ENCODE measurements at regions not wholly inside any gene's neighbourhood (a gene's known extent, or its start where the extent isn't known, plus 50 kb on each side); places are given as distances from the start of the nearest gene placed in this dataset.

DNA sequence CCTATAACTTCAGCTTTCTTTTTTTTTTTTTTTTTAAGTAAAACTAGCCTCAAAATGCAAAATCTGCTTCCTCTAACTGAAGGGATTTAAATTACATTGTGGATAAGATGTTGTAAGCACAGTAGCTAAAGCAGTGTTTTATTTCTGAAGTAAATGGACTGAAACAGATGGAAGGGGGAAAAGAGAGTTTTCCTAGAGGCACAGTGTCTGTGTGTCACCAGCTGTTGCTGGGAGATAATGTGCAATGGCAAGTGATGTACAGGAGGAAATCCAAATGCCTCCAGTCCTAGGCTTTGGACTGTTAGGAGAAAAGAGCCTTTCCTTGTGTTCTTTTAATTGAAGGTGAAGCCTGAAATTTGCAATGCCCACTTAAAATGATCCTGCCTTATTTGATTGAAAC lies 672.1 kb downstream of the GRXCR1 start:
- no peaks in the 10 kb centered on the region for H3K79me2 ChIP-seq (ENCODE audit: insufficient read depth, low read length)
- H3K9ac ChIP-seq (ENCODE audit: low read length) = peak overlapping the region; percentile 20; the same call in 1 of the 2 replicates
- peaks cover 17% of the 10 kb centered on the region for H3F3A ChIP-seq (ENCODE audit: insufficient read depth)
- H3K9me2 ChIP-seq (replicated peaks; ENCODE audit: insufficient read depth, low read length) = no peaks in the 10 kb centered on the region
- peak overlapping the region; percentile 64 for H3K4me2 ChIP-seq (ENCODE audit: low read depth, low read length, poor library complexity, severe bottlenecking)
- no peaks in the 10 kb centered on the region for H3K36me3 ChIP-seq (ENCODE audit: low read length)
- peak overlapping the region; percentile 17 for H3K4me3 ChIP-seq (ENCODE audit: insufficient read depth, low read length, poor library complexity, severe bottlenecking)
- H3K27me3 ChIP-seq (ENCODE audit: low read length) = no peaks in the 10 kb centered on the region
- H2AFZ ChIP-seq (ENCODE audit: low read depth, low read length, severe bottlenecking) = no peak overlapping the region
- TF ChIP-seq, protein P1, sequence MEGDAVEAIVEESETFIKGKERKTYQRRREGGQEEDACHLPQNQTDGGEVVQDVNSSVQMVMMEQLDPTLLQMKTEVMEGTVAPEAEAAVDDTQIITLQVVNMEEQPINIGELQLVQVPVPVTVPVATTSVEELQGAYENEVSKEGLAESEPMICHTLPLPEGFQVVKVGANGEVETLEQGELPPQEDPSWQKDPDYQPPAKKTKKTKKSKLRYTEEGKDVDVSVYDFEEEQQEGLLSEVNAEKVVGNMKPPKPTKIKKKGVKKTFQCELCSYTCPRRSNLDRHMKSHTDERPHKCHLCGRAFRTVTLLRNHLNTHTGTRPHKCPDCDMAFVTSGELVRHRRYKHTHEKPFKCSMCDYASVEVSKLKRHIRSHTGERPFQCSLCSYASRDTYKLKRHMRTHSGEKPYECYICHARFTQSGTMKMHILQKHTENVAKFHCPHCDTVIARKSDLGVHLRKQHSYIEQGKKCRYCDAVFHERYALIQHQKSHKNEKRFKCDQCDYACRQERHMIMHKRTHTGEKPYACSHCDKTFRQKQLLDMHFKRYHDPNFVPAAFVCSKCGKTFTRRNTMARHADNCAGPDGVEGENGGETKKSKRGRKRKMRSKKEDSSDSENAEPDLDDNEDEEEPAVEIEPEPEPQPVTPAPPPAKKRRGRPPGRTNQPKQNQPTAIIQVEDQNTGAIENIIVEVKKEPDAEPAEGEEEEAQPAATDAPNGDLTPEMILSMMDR (IDR thresholded peaks at IDR 0.05; ENCODE audit: insufficient read depth, low read length, poor library complexity, severe bottlenecking) = no peak
- no peak for TF ChIP-seq EZH2phosphoT487 (conservative IDR thresholded peaks at IDR 0.05; ENCODE audit: low read length)
- no peaks in the 10 kb centered on the region for H4K20me1 ChIP-seq (ENCODE audit: low read depth, low read length)
- H3K27ac ChIP-seq (ENCODE audit: low read depth, low read length) = peak overlapping the region; percentile 78
- H3K9me3 ChIP-seq (ENCODE audit: insufficient read depth, low read length) = no peaks in the 10 kb centered on the region

DNA sequence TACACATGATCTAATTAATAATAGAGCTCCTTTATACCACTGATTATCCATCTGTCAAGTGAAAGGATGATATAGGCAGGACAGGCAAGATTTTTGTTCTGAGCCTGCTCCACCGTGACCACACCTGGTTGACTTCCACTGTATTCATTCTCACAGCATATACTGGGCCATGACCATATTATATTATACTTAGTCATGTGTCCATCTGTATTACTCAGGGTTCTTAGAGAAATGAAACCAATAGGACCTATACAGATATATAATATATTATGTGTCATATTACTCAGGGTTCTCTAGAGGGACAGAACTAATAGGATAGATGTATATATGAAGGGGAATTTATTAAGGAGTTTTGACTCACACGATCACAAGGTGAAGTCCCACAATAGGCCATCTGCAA lies 675.1 kb downstream of the GRXCR1 start:
- H3K36me3 ChIP-seq (ENCODE audit: low read length) = no peaks in the 10 kb centered on the region
- no peaks in the 10 kb centered on the region for H3K27me3 ChIP-seq (ENCODE audit: low read length)
- H3K79me2 ChIP-seq (ENCODE audit: insufficient read depth, low read length) = no peaks in the 10 kb centered on the region
- H2AFZ ChIP-seq (ENCODE audit: low read depth, low read length, severe bottlenecking) = no peak overlapping the region
- H3K27ac ChIP-seq (ENCODE audit: low read depth, low read length) = no peak overlapping the region
- H3F3A ChIP-seq (ENCODE audit: insufficient read depth) = peaks cover 17% of the 10 kb centered on the region
- H4K20me1 ChIP-seq (ENCODE audit: low read depth, low read length) = no peaks in the 10 kb centered on the region
- H3K4me2 ChIP-seq (ENCODE audit: low read depth, low read length, poor library complexity, severe bottlenecking) = no peak overlapping the region
- no peaks in the 10 kb centered on the region for H3K9me2 ChIP-seq (replicated peaks; ENCODE audit: insufficient read depth, low read length)
- no peak overlapping the region for H3K9ac ChIP-seq (ENCODE audit: low read length)
- no peak overlapping the region for H3K4me3 ChIP-seq (ENCODE audit: insufficient read depth, low read length, poor library complexity, severe bottlenecking)
- H3K9me3 ChIP-seq (ENCODE audit: insufficient read depth, low read length) = no peaks in the 10 kb centered on the region
- TF ChIP-seq EZH2phosphoT487 (conservative IDR thresholded peaks at IDR 0.05; ENCODE audit: low read length) = no peak
- TF ChIP-seq, protein P1 (IDR thresholded peaks at IDR 0.05; ENCODE audit: insufficient read depth, low read length, poor library complexity, severe bottlenecking) = no peak

DNA sequence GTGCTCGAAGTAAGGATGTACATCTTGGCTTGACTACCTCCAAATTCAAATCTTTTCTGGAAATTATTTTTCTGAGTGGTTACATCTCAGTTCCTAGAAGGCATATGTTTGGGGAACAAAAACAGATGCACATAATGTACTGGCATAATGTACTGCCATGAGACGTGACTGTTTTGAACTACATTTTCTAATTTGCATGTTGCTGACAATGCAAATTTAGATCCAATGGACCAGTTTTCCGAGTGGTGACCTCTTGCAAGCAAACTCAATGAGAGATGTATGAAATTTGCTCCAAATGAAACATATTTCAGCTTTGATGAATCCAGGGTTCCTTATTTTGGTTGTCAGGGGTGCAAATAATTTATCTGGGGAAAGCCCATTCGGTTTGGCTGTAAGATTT lies 694.3 kb downstream of the GRXCR1 start:
- Histone ChIP-seq H2AFZ (ENCODE audit: low read depth, low read length, severe bottlenecking) (no peak overlapping the region), H3F3A (ENCODE audit: insufficient read depth) (no peaks in the 10 kb centered on the region), H3K9me3 (ENCODE audit: insufficient read depth, low read length) (no peaks in the 10 kb centered on the region), H3K4me3 (ENCODE audit: insufficient read depth, low read length, poor library complexity, severe bottlenecking) (no peak overlapping the region), H3K27me3 (ENCODE audit: low read length) (no peaks in the 10 kb centered on the region), H3K27ac (ENCODE audit: low read depth, low read length) (no peak overlapping the region), H3K4me2 (ENCODE audit: low read depth, low read length, poor library complexity, severe bottlenecking) (no peak overlapping the region), H3K79me2 (ENCODE audit: insufficient read depth, low read length) (no peaks in the 10 kb centered on the region), H3K9ac (ENCODE audit: low read length) (no peak overlapping the region), H3K36me3 (ENCODE audit: low read length) (no peaks in the 10 kb centered on the region), H3K9me2 (replicated peaks; ENCODE audit: insufficient read depth, low read length) (no peaks in the 10 kb centered on the region), H4K20me1 (ENCODE audit: low read depth, low read length) (no peaks in the 10 kb centered on the region)
- no peak for TF ChIP-seq EZH2phosphoT487 (conservative IDR thresholded peaks at IDR 0.05; ENCODE audit: low read length)
- TF ChIP-seq, protein P1 (IDR thresholded peaks at IDR 0.05; ENCODE audit: insufficient read depth, low read length, poor library complexity, severe bottlenecking) = no peak

Measured in SU-DHL-6 (cell line).